RPMI8226 (cell line): ENCODE measurements at regions not wholly inside any gene's neighbourhood (a gene's known extent, or its start where the extent isn't known, plus 50 kb on each side); places are given as distances from the start of the nearest gene placed in this dataset.

Experiments
- DNase-seq: peaks from one replicate; pipeline ENCODE4 v3.0.0-alpha.2; 2015

DNA sequence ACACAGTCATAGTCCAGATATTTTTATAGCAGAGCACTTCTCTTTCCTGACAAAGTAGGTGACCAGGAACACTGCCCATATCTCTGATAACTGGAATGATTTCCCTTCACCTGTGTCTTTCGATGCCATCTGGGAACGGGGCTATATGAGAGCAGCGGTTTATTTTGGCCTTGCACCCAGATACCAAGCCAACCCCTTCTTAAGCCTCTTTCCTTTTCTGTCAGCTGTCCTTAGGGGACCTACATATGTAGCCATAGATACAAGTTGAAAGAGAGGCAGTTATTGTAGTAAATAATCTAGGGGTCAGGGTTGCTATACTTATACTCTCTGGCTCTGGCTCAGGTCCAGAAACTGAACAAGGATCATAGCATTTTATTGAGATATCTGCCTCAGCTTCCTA is 128.8 kb downstream of the NHLRC3 start:
- DNase-seq: no peak

- DNase-seq: no peak
Measured at GRCh38 chr13:39170711-39171110, 132.5 kb downstream of the NHLRC3 start.

GRCh38 chr13:39185326-39185725 is 147.1 kb downstream of the NHLRC3 start:
- no peak for DNase-seq

GRCh38 chr13:39186205-39186875 is 148.1 kb downstream of the NHLRC3 start:
- DNase-seq: no peak

GRCh38 chr13:39189778-39190177 is 151.5 kb downstream of the NHLRC3 start:
- DNase-seq: no peak

DNA sequence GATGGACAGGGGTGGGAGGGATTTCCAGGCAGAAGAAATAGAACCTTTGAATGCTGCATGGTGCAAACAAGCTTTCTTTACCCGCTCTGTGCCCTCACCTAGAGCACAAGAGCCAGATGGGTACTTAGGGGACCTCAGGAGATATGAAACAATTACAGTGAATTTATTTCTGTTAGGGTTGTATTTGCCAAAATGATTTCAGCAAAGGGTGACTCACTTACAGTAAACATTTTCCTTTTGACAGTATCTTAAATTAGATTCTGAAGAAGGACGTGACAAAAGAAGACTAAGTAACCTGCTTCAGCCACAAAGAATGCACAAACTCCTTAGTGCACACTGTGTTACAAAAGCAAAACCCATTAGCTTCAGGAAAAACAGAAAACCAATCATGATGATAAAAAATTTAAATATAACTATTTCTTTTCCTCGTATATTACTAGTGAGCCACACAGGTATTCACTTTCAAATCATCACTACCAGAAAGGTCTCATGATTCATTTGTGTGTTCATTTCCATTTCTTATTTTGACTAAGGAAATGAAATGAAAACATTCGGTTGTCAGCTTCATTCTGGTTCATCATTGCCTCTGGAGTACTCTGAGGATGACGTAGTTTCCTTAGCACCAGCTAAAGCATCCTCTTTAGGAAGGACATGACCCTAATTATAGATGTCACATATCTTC is 158.8 kb downstream of the NHLRC3 start:
- no peak for DNase-seq

DNA sequence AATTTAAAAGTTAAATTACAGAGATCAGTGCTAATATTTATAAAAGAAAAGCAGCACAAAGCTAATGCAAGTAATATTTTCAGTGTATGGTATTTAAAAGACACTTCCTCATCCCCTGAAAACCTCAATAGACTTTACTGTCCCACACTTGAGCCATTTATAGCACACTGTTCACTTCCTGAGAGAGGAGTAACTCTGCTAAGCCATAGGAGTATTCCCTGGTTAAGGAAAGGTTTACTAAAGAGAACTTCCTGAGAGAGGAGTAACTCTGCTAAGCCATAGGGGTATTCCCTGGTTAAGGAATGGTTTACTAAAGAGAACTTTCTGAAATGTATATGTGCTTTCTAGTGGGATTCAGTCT is 159.4 kb downstream of the NHLRC3 start:
- DNase-seq: no peak

GRCh38 chr13:39200249-39200910 is 162.1 kb downstream of the NHLRC3 start:
- no peak for DNase-seq

DNA sequence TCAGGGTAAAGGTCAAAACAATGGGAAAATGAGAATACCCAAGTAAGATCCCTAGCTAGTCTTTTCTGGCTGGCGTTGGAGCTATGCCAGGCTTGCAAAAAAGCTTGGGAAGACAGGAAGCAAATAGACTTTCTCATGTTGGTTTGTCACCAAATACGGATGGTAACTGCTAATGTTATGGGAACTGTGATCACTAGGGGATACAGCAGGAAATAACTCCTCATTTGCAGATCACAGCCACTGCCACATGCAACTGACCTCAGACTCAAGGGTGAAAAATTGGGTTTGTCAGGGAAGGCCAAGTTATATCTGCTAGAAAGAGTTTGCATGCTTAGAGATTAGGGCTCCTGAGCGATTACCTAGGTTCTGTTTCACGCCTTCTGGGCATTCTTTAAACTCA is 162.9 kb downstream of the NHLRC3 start:
- no peak for DNase-seq

- DNase-seq: no peak
Measured at GRCh38 chr13:39202746-39203145, 164.5 kb downstream of the NHLRC3 start.

GRCh38 chr13:39208636-39209035 is 170.4 kb downstream of the NHLRC3 start:
- no peak for DNase-seq

DNA sequence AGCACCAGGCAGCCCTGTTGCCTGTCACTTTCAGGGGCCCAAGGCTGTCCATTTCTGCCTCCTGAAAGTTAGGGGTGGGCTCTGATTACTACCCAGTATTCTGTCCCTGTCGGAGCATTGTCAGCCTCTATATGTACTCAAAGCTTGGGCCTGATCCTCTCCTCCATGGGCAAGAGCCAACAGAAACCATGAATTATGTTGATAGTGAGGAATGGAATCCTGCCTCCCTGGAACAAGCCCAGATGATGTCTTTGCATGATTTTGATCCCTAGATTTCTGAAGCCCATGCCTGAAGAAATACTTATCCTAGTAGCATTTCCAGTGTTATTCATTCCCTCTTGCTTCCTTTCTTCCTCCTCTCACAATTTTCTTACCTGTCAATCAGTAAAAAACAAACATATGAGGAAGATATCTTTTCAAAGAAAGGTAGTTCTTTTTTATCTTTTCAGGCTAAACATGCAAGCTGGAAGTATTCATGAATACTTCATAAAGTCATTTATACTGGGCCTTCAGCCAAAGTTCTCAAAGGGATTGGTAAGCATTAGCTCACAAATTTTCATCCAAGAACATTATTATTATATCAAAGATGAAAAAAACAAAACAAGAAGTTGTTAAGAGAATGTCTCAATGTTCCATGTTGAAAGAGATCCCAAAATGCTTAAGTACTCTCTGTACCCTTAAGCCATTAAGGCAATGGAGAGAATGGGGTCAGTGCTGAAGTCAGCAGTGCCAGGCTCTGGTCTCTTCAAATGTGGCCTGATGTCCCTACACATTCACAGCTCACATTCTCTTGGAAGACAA is 171.7 kb downstream of the NHLRC3 start:
- no peak for DNase-seq

- no peak for DNase-seq
Measured at GRCh38 chr13:39210961-39211534, 172.8 kb downstream of the NHLRC3 start.

GRCh38 chr13:39215971-39216370 is 177.7 kb downstream of the NHLRC3 start:
- DNase-seq: no peak

DNA sequence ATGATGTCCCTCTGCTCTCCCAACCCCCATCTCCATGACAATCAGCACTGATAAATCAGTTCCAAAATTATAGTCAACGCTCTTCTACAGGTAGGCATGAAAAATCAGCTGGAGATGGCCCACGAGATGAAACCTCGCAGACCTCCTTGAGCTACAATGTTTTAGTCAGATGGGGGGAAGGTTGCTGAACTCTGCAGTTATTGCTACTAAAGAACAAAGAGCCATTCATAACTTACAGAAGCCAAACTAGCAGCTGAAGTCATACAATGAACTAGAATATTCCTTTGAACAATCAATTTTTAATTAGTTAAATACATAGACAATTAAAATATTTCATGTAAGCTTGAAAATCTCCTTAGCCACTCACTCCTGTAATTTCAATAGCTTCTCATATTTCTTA is 179.2 kb downstream of the NHLRC3 start:
- no peak for DNase-seq

- DNase-seq: no peak
Measured at GRCh38 chr13:39224671-39225240, 186.5 kb downstream of the NHLRC3 start.

- DNase-seq: no peak
Measured at GRCh38 chr13:39225860-39226259, 187.6 kb downstream of the NHLRC3 start.

DNA sequence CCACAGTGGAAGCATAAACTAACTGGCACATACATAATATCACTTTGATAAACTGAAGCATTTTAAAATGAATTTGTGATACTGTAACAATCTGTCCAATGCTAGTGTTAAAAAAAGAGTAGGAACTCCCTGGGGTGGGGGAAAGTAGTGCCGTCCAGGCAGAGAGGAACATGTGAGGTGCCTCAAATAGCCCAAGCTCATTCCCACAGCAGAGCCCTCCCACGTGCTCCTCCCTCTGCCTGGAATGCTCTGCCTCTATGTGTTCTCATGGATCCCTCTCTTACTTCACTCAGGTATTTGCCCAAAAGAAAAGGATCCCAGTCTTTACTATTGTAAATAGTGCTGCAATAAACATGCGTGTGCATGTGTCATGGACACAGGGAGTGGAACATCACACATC is 188.1 kb downstream of the NHLRC3 start:
- DNase-seq: no peak

DNA sequence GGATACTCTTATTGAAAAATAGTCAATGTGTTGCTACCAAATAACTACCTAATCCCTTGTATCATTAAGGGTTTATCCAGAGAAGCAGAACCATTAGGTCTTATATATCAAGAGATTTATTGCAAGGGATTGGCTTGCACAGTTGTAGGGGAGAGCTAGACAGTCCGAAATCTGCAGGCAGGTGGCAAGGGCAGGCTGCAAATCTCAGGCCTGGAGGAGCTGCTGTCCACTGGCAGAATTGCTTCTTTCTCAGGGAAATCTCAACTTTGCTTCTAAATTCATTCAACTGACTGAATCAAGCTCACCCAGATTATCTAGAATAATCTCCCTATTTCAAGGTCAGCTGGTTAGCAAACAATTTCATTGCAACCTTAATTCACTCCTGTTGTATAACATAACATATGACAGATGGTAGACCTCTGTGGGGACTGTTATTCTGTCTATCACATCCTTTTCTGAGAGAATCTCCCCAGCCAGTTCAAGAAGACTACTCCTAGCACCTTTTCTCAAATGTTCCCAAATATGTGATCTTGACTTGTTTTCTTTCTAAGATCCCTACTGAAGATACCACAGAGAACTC is 194.2 kb downstream of the NHLRC3 start:
- no peak for DNase-seq

GRCh38 chr13:39232999-39233398 is 194.7 kb downstream of the NHLRC3 start:
- DNase-seq: no peak

GRCh38 chr13:39233519-39233918 is 195.3 kb downstream of the NHLRC3 start:
- no peak for DNase-seq

GRCh38 chr13:39244561-39245230 is 206.4 kb downstream of the NHLRC3 start:
- no peak for DNase-seq
